NB4 (cell line): ENCODE measurements at regions not wholly inside any gene's neighbourhood (a gene's known extent, or its start where the extent isn't known, plus 50 kb on each side); places are given as distances from the start of the nearest gene placed in this dataset.
"Not testable (repeated sequence)": the region's sequence is repeated elsewhere in the genome, so short reads cannot be mapped to it uniquely, and the experiment has no call there.

Experiments
- DNase-seq: peaks from one replicate; pipeline ENCODE4 v3.0.0; 2010; ENCODE audit warnings: low read depth
- H3K4me3 ChIP-seq: one replicate; pipeline ENCODE4 v1.5.1; 2011; ENCODE audit warnings: mild to moderate bottlenecking, low read depth, low read length, moderate library complexity
- MYC ChIP-seq: IDR thresholded peaks from 2 replicates; pipeline ENCODE4 v1.6.1; 2011; ENCODE audit warnings: low read depth, low read length
- POLR2A ChIP-seq: IDR thresholded peaks from 2 replicates; pipeline ENCODE4 v1.6.1; 2011; ENCODE audit warnings: mild to moderate bottlenecking; ENCODE audit not compliant: insufficient read length; ENCODE audit errors: extremely low read depth
- TF ChIP-seq, protein P1 (sequence below): IDR thresholded peaks from one replicate; pipeline ENCODE4 v1.5.1; 2012; ENCODE audit warnings: low read depth, low read length
- TF ChIP-seq, protein P2 (sequence below): IDR thresholded peaks from 2 replicates; pipeline ENCODE4 v1.6.1; 2011; ENCODE audit warnings: low read depth, low read length

DNA sequence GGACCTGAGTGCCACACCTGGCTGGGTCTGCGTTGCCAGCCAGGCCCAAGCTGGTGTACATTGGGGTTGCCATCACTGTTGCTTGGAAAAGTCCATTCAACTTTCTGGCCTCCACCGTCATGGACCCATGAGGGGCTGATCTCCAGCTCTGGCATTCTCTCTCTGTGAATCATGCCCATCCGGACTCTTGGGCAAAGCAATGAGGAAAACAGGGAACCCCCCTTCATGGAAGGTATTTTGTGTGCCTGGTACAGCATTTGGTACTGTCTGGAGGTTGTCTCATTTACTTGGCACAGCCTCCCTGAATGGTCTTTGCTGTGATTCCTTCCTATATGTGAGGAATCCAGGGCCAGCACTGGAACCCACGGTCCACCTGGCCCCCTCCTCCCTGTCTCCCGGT is 99.4 kb downstream of the FOXD2 start:
- H3K4me3 ChIP-seq = no peak overlapping the region
- DNase-seq = no peak
- no peak for TF ChIP-seq POLR2A
- TF ChIP-seq, protein P1, sequence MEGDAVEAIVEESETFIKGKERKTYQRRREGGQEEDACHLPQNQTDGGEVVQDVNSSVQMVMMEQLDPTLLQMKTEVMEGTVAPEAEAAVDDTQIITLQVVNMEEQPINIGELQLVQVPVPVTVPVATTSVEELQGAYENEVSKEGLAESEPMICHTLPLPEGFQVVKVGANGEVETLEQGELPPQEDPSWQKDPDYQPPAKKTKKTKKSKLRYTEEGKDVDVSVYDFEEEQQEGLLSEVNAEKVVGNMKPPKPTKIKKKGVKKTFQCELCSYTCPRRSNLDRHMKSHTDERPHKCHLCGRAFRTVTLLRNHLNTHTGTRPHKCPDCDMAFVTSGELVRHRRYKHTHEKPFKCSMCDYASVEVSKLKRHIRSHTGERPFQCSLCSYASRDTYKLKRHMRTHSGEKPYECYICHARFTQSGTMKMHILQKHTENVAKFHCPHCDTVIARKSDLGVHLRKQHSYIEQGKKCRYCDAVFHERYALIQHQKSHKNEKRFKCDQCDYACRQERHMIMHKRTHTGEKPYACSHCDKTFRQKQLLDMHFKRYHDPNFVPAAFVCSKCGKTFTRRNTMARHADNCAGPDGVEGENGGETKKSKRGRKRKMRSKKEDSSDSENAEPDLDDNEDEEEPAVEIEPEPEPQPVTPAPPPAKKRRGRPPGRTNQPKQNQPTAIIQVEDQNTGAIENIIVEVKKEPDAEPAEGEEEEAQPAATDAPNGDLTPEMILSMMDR = no peak
- TF ChIP-seq MYC = no peak
- TF ChIP-seq, protein P2, sequence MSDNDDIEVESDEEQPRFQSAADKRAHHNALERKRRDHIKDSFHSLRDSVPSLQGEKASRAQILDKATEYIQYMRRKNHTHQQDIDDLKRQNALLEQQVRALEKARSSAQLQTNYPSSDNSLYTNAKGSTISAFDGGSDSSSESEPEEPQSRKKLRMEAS = no peak

DNA sequence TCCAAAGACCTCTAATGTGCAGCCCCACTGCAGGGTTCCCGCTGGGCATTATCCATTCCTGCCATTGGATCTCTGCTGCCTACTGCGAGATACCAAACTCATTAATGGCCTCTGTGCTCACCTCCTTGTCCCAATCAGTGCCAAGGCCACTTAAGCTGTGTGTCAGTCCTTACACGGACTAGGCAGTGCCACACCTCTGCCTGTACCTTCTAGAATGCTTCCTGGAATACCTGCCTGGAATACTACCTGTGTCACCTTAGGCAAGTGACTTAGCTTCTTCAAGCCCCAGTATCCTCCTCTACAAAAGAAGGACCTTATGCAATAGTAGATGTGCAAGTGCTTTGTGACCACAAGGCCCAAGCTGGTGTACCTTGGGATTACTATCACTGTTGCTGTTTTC is 100.1 kb downstream of the FOXD2 start:
- no peak overlapping the region for H3K4me3 ChIP-seq
- no peak for DNase-seq
- TF ChIP-seq MYC (no peak), POLR2A (no peak)
- TF ChIP-seq, protein P2 = no peak
- TF ChIP-seq, protein P1 = no peak

DNA sequence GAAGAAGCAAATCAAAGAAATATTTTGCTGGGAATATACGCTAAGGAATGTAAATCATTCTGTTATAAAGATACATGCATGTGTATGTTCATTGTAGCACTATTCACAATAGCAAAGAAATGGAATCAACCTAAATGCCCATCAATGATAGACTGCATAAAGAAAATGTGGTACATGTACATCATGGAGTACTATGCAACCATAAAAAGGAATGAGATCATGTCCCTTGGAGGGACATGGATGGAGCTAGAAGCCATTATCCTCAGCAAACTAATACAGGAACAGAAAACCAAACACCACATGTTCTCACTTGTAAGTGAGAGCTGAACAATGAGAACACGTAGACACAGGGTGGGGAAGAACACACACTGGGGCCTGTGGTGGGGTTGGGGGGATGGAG is 100.7 kb downstream of the FOXD2 start:
- not testable (repeated sequence) for DNase-seq, H3K4me3 ChIP-seq

DNA sequence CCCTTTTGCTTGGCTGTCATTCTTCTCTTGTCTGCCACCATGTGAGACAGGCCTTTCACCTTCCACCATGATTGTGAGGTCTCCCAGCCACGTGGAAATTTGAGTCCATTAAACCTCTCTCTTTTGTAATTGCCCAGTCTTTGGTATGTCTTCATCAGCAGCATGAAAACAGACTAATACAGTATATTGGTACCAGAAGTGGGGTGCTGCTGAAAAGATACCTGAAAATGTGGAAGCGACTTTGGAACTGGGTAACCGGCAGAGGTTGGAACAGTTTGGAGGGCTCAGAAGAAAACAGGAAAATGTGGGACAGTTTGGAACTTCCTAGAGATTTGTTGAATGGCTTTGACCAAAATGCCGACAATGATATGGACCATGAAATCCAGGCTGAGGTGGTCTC is 103.9 kb downstream of the FOXD2 start:
- DNase-seq = not testable (repeated sequence)

DNA sequence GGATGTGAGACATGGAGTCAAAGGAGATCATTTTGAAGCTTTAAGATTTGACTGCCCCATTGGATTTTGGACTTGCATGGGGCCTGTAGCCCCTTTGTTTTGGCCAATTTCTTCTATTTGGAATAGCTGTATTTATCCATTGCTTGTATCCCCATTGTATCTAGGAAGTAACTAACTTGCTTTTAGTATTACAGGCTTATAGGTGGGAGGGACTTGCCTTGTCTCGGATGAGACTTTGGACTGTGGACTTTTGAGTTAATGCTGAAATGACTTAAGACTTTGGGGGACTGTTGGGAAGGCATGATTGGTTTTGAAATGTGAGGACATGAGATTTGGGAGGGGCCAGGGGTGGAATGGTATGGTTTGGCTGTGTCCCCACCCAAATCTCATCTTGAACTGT is 105.2 kb downstream of the FOXD2 start:
- not testable (repeated sequence) for H3K4me3 ChIP-seq, DNase-seq

More for the DNA sequence above, 103.9 kb downstream of the FOXD2 start:
- not testable (repeated sequence) for H3K4me3 ChIP-seq

DNA sequence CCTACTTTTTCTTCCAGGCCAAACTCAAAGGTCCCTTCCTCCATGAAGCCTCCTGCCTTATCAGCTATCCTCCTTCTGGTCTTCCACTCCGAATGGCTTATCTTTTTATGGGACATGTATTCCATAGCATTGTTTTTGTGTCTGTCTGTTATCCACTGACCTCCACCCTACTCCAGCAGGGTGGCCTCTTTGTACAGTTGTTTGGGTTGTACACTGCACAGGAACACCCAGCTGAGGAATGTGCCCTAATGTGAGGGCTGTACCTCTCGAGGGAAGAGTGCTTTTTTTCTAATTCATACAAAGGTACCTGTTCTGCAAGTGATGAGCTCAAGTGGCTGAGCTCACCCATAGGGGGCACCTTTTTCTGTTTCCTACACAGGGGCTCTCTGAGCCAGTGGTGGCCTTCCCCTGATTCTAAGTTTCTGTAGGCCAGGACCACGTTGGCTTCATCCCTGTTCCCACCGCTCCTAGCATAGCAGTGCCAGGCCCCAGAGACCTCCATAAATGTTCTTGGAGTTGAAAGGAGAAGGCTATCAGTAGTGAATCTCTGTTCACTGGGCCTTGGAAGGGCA is 108.2 kb downstream of the FOXD2 start:
- no peak for DNase-seq
- TF ChIP-seq, protein P1 = no peak
- TF ChIP-seq MYC (no peak), POLR2A (no peak)
- TF ChIP-seq, protein P2 = no peak
- no peak overlapping the region for H3K4me3 ChIP-seq

DNA sequence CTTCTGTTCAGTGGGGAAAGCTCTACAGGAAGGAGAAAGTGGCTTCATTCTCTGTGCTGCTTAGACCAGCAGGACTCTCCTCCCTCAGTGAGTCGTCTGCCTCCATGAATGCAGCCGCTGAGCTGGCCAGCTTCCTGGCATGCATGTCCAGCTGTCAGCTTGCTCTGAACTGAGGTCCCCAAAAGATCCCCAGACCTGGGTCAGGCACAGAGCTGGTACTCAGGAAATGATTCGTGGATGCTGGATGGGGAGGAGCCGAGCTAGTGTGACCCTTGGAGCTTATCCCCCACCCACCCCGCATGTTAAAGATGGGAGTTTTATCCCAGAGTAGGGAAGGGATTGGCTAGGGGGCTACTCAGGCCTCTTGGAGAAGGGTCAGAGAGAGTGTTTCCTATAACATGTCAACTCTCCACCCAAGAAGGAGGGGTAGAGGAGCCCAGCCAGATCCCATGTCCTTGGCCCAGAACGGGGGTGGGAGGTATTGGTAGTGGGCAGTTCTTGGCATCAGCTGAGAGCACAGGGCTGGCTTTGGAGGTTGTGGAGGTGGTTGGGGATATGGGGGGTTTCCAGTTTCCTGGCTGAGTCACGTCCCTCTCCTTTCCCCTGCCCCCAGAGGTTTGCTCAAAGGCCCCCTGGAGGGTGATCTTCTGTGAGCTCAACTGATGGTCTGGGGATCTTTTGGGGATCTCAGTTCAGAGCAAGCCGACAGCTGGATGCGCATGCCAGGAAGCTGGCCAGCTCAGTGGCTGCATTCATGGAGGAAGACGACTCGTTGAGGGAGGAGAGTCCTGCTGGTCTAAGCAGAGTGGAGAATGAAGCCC is 110.1 kb downstream of the FOXD2 start:
- no peak for DNase-seq
- TF ChIP-seq, protein P1 = no peak
- TF ChIP-seq POLR2A (no peak), MYC (no peak)
- TF ChIP-seq, protein P2 = no peak
- no peak overlapping the region for H3K4me3 ChIP-seq
